CD14-positive monocyte (primary cell): ENCODE measurements at regions not wholly inside any gene's neighbourhood (a gene's known extent, or its start where the extent isn't known, plus 50 kb on each side); places are given as distances from the start of the nearest gene placed in this dataset.
"Not testable (repeated sequence)": the region's sequence is repeated elsewhere in the genome, so short reads cannot be mapped to it uniquely, and the experiment has no call there.

Experiments
- DNase-seq, 3 donors: peaks; one replicate each; pipeline ENCODE4 v3.0.0-alpha.2; 2011 to 2022
- H2AFZ ChIP-seq: 2 replicates; pipeline ENCODE4 v1.6.0; 2012; ENCODE audit warnings: mild to moderate bottlenecking, low read depth, low read length, inconsistent platforms; ENCODE audit not compliant: insufficient read depth, poor library complexity, severe bottlenecking
- H3K27ac ChIP-seq, 2 donors: 1 replicate in 1 of 2; 2 replicates in 1 of 2; pipeline ENCODE4 v1.5.1; 2012 to 2013; ENCODE audit warnings: low read length in 2 of 2, control low read depth in 1 of 2, inconsistent platforms in 1 of 2, low read depth in 1 of 2, mild to moderate bottlenecking in 1 of 2
- H3K27me3 ChIP-seq, 2 donors: one replicate each; pipeline versions ENCODE4 v1.6.0 to v1.6.1; 2011 to 2013; ENCODE audit warnings: low read length in 2 of 2; ENCODE audit not compliant: control insufficient read depth in 2 of 2, insufficient read depth in 2 of 2
- H3K36me3 ChIP-seq, 2 donors: replicated peaks in 1 of 2; 1 replicate in 1 of 2; 2 replicates in 1 of 2; pipeline versions ENCODE4 v1.5.1 to v1.6.1; 2012 to 2013; ENCODE audit warnings: low read length in 2 of 2, control low read depth in 1 of 2, inconsistent platforms in 1 of 2, mild to moderate bottlenecking in 1 of 2; ENCODE audit not compliant: insufficient read depth in 2 of 2, control insufficient read depth in 1 of 2
- H3K4me1 ChIP-seq, 2 donors: 1 replicate in 1 of 2; 2 replicates in 1 of 2; pipeline versions ENCODE4 v1.5.1 to v1.6.1; 2012 to 2013; ENCODE audit warnings: low read length in 2 of 2, control low read depth in 1 of 2, inconsistent platforms in 1 of 2, mild to moderate bottlenecking in 1 of 2, moderate library complexity in 1 of 2; ENCODE audit not compliant: insufficient read depth in 2 of 2, control insufficient read depth in 1 of 2
- H3K4me2 ChIP-seq: replicated peaks from 2 replicates; pipeline ENCODE3; 2012; ENCODE audit warnings: low read length, moderate library complexity, mild to moderate bottlenecking; ENCODE audit not compliant: poor library complexity, severe bottlenecking; ENCODE audit errors: extremely low read depth
- H3K4me3 ChIP-seq, 3 experiments: fragments of 200-600 bp in 1 of 3; sonication (generic) in 1 of 3; replicated peaks in 1 of 3; 1 replicate in 2 of 3; 2 replicates in 1 of 3; pipeline ENCODE4 v1.5.1; 2011 to 2013; ENCODE audit warnings: low read length in 3 of 3, mild to moderate bottlenecking in 3 of 3, control low read depth in 2 of 3, low read depth in 2 of 3, inconsistent platforms in 1 of 3, moderate library complexity in 1 of 3
- H3K79me2 ChIP-seq: 2 replicates; pipeline ENCODE4 v1.6.0; 2012; ENCODE audit warnings: mild to moderate bottlenecking, control low read depth, inconsistent platforms, low read length, moderate library complexity; ENCODE audit not compliant: insufficient read depth
- H3K9ac ChIP-seq: 2 replicates; pipeline ENCODE4 v1.6.0; 2017; ENCODE audit warnings: low read length, mild to moderate bottlenecking; ENCODE audit not compliant: insufficient read depth, poor library complexity, severe bottlenecking
- H3K9me3 ChIP-seq, 2 donors: replicated peaks in 1 of 2; 1 replicate in 1 of 2; 2 replicates in 1 of 2; pipeline versions ENCODE4 v1.5.1 to v1.6.1; 2012 to 2013; ENCODE audit warnings: low read length in 2 of 2, control low read depth in 1 of 2; ENCODE audit not compliant: control insufficient read depth in 1 of 2, insufficient read depth in 1 of 2
- H4K20me1 ChIP-seq: 2 replicates; pipeline ENCODE4 v1.6.0; 2012; ENCODE audit warnings: mild to moderate bottlenecking, low read length, control low read depth, moderate library complexity; ENCODE audit not compliant: insufficient read depth
- H3K27ac Mint-ChIP-seq, 7 donors: one replicate each; pipeline ENCODE4 v1.8.0; 2020; ENCODE audit warnings: mild to moderate bottlenecking in 7 of 7, mixed read lengths in 7 of 7, moderate library complexity in 6 of 7, inconsistent platforms in 2 of 7
- H3K27me3 Mint-ChIP-seq, 3 donors: one replicate each; pipeline ENCODE4 v1.8.0; 2021 to 2022; ENCODE audit warnings: low read depth in 3 of 3, mild to moderate bottlenecking in 3 of 3, mixed read lengths in 3 of 3, moderate library complexity in 3 of 3, inconsistent platforms in 1 of 3
- H3K36me3 Mint-ChIP-seq, 2 donors: one replicate each; pipeline ENCODE4 v1.8.0; 2020; ENCODE audit warnings: mixed read lengths in 2 of 2, inconsistent platforms in 1 of 2, mild to moderate bottlenecking in 1 of 2
- H3K4me1 Mint-ChIP-seq: one replicate; pipeline ENCODE4 v1.8.0; 2020; ENCODE audit warnings: mild to moderate bottlenecking, mixed read lengths
- H3K4me3 Mint-ChIP-seq, 2 donors: one replicate each; pipeline ENCODE4 v1.8.0; 2020; ENCODE audit warnings: mild to moderate bottlenecking in 2 of 2, mixed read lengths in 2 of 2, moderate library complexity in 1 of 2
- H3K9me3 Mint-ChIP-seq, 7 donors: one replicate each; pipeline ENCODE4 v1.8.0; 2020 to 2022; ENCODE audit warnings: mixed read lengths in 7 of 7, mild to moderate bottlenecking in 6 of 7, moderate library complexity in 6 of 7, inconsistent platforms in 2 of 7
- CTCF ChIP-seq: fragments of 200-600 bp; IDR thresholded peaks from one replicate; pipeline ENCODE4 v1.8.0; 2022; ENCODE audit warnings: antibody characterized with exemption, mild to moderate bottlenecking
- WGBS: methylation state at CpG from one replicate; pipeline ENCODE4 v1.1.5; 2013; ENCODE audit warnings: missing lambda C conversion rate; ENCODE audit not compliant: insufficient coverage; 5-methylcytosine and 5-hydroxymethylcytosine counted together
- intact Hi-C, 2 donors: fragments of 100-400 bp; cut with micrococcal nuclease; formaldehyde crosslinking; loops; one replicate each; pipeline versions ENCODE4 v1.15.0 to v1.15.1; 2023

GRCh38 chr3:557972-558371 is 361.4 kb downstream of the CHL1 start:
- Mint-ChIP-seq H3K27ac (no peak overlapping the region), H3K4me1 (no peaks in the 10 kb centered on the region), H3K36me3 (no peaks in the 10 kb centered on the region), H3K27me3 (peaks cover 0 to 2% (median 1%) of the 10 kb centered on the region in 3 donors), H3K9me3 (peaks cover 0 to 9% (median 3%) of the 10 kb centered on the region in 7 donors), H3K4me3 (no peak overlapping the region)
- no peaks in the 10 kb centered on the region for H3K36me3 ChIP-seq
- H3K4me1 ChIP-seq, result no peaks in the 10 kb centered on the region
- H3K79me2 ChIP-seq, result no peaks in the 10 kb centered on the region
- H3K27ac ChIP-seq, result no peak overlapping the region
- intact Hi-C loops, result no loop called here
- no peak for TF ChIP-seq CTCF
- H3K9me3 ChIP-seq, result peaks cover 3 to 7% of the 10 kb centered on the region in 2 donors
- no peak for DNase-seq
- no peaks in the 10 kb centered on the region for H3K27me3 ChIP-seq
- no peak overlapping the region for H3K4me2 ChIP-seq
- 60% methylated on average over 1 of the region's 1 CpG for WGBS
- H3K9ac ChIP-seq, result no peak overlapping the region
- no peak overlapping the region for H3K4me3 ChIP-seq
- no peak overlapping the region for H2AFZ ChIP-seq
- no peaks in the 10 kb centered on the region for H4K20me1 ChIP-seq

- no peaks in the 10 kb centered on the region for H3K36me3 ChIP-seq
- Mint-ChIP-seq H3K4me1 (no peaks in the 10 kb centered on the region), H3K27ac (no peak overlapping the region), H3K9me3 (peaks cover 0 to 5% (median 0%) of the 10 kb centered on the region in 7 donors), H3K36me3 (no peaks in the 10 kb centered on the region), H3K27me3 (no peaks in the 10 kb centered on the region), H3K4me3 (no peak overlapping the region)
- H3K79me2 ChIP-seq, result no peaks in the 10 kb centered on the region
- no peaks in the 10 kb centered on the region for H4K20me1 ChIP-seq
- H3K9ac ChIP-seq, result no peak overlapping the region
- TF ChIP-seq CTCF, result no peak
- WGBS, result no CpG with 5 or more reads among the region's 5 CpGs
- no peak overlapping the region for H3K27ac ChIP-seq
- H3K27me3 ChIP-seq, result no peaks in the 10 kb centered on the region
- H3K4me2 ChIP-seq, result no peak overlapping the region
- no peak overlapping the region for H3K4me3 ChIP-seq
- intact Hi-C loops, result no loop called here
- no peaks in the 10 kb centered on the region for H3K4me1 ChIP-seq
- H3K9me3 ChIP-seq, result peaks cover 0 to 4% of the 10 kb centered on the region in 2 donors
- DNase-seq, result no peak
- no peak overlapping the region for H2AFZ ChIP-seq
Observed at GRCh38 chr3:567488-568185, 371.1 kb downstream of the CHL1 start.

GRCh38 chr3:579529-579928 is 383.0 kb downstream of the CHL1 start:
- H3K4me3 Mint-ChIP-seq, DNase-seq, H3K9me3 ChIP-seq, H3K9me3 Mint-ChIP-seq, H3K4me2 ChIP-seq, H2AFZ ChIP-seq, H3K27ac ChIP-seq, H3K36me3 ChIP-seq, H3K79me2 ChIP-seq, H3K27me3 ChIP-seq, H3K4me3 ChIP-seq, H3K4me1 Mint-ChIP-seq, H4K20me1 ChIP-seq, H3K4me1 ChIP-seq, H3K36me3 Mint-ChIP-seq, H3K27me3 Mint-ChIP-seq, intact Hi-C loops, H3K27ac Mint-ChIP-seq, H3K9ac ChIP-seq: not testable (repeated sequence)
- no CpG with 5 or more reads among the region's 2 CpGs for WGBS
